GM21381 (cell line): ENCODE measurements at regions not wholly inside any gene's neighbourhood (a gene's known extent, or its start where the extent isn't known, plus 50 kb on each side); places are given as distances from the start of the nearest gene placed in this dataset.
"Not testable (repeated sequence)": the region's sequence is repeated elsewhere in the genome, so short reads cannot be mapped to it uniquely, and the experiment has no call there.

Experiments
- ATAC-seq: cut with Tn5 transposase; IDR thresholded peaks from one replicate; pipeline ENCODE4 v1.9.1; 2021; ENCODE audit warnings: mild to moderate bottlenecking, moderate library complexity; ENCODE audit not compliant: unreplicated experiment

GRCh38 chr7:112938863-112939573, 147.6 kb downstream of the GPR85 start:
- peak; percentile 11 for ATAC-seq

DNA sequence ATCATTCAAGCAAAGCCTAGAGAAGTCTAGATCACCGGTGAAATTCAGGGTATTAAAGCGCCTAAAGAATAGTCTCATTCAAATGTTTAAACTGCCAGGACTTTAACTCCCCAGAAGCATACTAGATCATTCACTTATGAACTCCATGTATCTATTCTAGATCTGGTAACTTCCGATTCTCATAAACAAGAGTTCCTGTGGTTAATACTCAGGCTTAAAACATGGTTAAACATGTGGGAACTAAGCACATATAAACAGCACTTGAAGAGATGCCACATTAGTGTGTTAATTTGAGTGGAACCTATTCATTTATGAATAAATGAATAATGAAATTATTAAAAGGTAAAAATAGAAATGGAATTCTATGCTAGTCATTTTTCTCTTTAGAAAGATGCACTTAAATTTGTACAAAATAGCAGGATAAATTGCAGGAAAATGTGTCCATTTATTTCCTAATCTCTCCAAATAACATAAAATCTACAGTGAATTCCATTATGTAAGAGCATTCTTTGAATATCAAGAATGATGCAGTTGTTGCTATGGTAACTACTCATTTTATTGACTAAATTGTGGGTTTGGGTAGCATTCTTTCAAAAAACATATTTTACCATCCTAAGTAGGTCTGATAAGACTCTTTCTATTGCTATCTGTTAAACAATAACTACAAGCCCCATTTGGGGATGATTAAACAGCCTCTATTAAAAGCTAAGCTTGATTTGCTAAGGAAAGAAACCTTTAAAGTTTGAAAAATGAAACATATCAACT, 147.6 kb upstream of the TMEM168 start:
- ATAC-seq: no peak

DNA sequence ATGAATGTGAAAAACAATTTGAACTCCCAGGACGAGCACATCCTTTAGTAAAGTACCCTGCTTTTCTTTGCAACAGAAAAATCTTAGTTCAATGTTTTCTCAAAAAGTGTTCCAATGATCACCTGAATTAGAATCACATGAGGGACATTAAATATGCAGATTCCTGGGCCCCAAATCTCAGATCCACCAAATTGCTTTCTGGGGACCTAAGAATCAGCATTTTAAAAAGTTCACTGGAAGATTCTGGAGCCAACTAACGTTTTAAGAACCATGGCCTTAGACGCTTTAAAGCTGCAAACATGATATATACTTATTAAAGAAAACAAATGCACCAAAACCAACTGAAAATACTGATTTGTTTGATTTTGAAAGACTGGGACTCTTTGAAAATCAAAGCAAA, 143.4 kb upstream of the TMEM168 start:
- ATAC-seq: no peak

GRCh38 chr7:112930787-112931186, 140.6 kb upstream of the TMEM168 start:
- no peak for ATAC-seq

- no peak for ATAC-seq
Observed at GRCh38 chr7:112929421-112929820, 139.2 kb upstream of the TMEM168 start.

GRCh38 chr7:112926018-112926417, 135.8 kb upstream of the TMEM168 start:
- ATAC-seq: no peak

DNA sequence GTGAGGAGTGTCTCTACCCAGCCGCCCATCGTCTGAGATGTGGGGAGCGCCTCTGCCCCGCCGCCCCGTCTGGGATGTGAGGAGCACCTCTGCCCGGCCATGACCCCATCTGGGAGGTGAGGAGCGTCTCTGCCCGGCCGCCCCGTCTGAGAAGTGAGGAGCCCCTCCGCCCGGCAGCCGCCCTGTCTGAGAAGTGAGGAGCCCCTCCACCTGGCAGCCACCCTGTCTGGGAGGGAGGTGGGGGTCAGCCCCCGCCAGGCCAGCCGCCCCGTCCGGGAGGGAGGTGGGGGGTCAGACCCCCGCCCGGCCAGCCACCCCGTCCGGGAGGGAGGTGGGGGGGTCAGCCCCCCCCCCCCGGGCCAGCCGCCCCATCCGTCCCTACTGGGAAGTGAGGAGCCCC, 132.4 kb upstream of the TMEM168 start:
- not testable (repeated sequence) for ATAC-seq

GRCh38 chr7:112916431-112916830, 126.2 kb upstream of the TMEM168 start:
- ATAC-seq: not testable (repeated sequence)

GRCh38 chr7:112908086-112908485, 117.9 kb upstream of the TMEM168 start:
- ATAC-seq: no peak

- ATAC-seq: no peak
Observed at GRCh38 chr7:112907658-112908057, 117.5 kb upstream of the TMEM168 start.

DNA sequence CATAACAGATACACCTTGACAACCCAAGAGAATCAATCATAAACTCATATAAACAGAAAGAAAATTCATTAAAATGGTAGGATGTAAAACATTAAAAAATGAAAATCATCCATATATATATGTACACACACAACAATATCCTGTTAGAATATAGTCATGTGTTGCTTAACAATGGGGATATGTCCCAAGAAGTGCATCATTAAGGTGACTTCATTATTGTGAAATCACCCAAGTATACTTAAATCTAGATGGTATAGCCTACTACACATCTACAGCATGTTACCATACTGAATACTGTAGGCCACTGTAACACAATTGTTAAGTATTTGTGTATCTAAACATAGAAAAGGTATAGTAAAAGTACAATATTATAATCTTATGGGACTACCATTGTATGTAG, 115.8 kb upstream of the TMEM168 start:
- ATAC-seq: no peak

DNA sequence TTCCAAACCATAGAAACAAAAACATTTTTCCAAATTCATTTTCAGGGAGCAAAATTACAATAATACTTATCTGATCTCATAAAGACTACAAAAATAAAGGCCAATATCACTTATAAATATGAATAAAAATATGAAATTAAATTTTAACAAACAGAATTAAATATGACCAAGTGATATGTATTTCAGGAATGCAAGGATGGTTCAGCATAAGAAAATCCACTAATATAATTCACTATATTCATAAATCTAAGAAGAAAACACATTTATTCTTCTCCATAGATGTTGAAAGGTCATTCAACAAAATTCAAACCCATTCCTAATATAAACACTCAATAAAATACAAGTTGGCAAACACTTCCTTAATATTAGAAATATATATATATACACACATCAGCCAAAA, 115.2 kb upstream of the TMEM168 start:
- ATAC-seq: no peak

DNA sequence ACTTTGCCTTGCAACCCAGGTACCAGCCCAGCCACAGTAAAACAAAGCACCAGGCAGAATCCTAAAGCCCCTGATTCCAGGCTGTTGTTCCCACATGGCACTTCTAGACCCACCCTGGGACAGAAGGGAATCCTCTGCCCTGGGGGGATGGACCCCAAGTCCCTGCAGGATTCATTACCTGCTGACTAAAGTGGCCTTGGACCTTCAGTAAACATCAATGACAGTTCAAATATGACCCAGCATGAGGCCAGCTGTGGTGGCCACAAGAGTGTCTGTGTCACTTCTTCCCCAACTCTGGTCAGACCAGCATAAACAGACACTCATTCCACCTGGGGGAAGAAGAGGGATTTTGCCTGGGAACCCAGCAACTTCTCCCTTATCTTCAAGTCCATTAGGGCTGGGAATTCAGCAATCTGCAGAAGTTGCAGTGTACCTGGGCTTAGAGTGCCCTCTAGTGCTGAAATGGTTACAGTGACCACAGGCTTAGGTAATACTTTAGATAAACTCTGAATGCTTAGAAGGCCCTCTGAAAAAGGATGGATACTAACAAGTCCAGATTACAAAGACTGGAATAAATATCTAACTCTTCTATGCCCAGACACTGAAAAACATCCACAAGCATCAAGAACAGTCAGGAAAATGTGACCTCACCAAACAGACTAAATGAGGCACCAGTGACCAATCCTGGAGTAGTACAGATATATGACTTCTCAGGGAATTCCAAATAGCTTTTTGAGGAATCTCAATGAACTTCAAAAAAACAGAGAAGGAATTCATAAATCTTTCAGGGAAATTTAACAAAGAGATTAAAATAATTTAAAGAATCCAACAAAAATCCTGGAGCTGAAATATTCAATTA, 108.5 kb upstream of the TMEM168 start:
- peak; percentile 84 for ATAC-seq

- ATAC-seq: no peak
Observed at GRCh38 chr7:112897839-112898431, 107.7 kb upstream of the TMEM168 start.

GRCh38 chr7:112896026-112896601, 105.9 kb upstream of the TMEM168 start:
- no peak for ATAC-seq

- no peak for ATAC-seq
Observed at GRCh38 chr7:112892263-112892662, 102.1 kb upstream of the TMEM168 start.

DNA sequence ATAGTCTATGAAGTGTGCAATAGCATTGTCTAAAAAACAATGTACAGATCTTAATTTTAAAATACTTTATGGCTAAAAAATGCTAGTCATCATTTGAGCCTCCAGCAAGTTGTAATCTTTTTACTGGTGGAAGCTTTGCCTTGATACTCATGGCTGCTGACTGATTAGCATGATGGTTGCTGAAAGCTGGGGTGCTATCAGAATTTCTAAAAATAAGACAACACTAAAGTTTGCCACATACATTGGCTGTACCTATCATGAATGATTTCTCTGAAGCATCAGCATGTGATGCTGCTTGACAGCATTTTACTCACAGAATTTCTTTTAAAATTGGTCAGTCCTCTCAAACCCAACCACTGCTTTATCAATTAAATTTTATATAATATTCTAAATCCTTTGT, 101.5 kb upstream of the TMEM168 start:
- ATAC-seq: no peak

DNA sequence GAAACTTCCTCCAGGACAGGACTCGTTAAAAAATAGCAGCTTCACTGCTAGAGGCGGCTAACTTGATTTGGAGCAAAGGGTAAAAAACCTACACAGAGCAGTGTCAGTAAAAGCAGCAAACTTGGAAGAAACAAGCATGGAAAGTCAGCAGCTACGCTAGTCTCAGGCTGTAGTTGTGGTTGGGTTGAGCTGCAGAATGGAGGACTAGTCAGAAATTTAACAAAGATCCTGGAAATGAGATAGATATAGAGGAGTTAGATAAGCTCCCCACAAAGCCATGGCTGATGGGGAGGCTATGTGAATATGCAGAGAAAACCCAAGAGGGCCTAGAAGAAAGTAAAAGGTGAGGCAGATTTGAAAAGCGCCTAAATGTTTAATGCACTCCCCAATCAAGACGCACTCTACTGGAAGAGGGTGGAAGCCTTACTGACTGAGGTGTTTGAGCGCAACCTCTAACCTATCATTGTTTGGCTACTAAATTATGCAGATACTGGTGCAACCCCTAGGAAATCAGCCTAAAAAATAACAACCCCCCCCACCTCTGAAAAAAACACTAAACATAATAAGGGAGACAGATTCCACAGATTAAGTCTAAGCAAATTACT, 99.7 kb upstream of the TMEM168 start:
- no peak for ATAC-seq

GRCh38 chr7:112889268-112889667, 99.1 kb upstream of the TMEM168 start:
- no peak for ATAC-seq

GRCh38 chr7:112888781-112889180, 98.6 kb upstream of the TMEM168 start:
- ATAC-seq: no peak
